ENCODE measurements at regions not wholly inside any gene's neighbourhood (a gene's known extent, or its start where the extent isn't known, plus 50 kb on each side); places are given as distances from the start of the nearest gene placed in this dataset.

DNA sequence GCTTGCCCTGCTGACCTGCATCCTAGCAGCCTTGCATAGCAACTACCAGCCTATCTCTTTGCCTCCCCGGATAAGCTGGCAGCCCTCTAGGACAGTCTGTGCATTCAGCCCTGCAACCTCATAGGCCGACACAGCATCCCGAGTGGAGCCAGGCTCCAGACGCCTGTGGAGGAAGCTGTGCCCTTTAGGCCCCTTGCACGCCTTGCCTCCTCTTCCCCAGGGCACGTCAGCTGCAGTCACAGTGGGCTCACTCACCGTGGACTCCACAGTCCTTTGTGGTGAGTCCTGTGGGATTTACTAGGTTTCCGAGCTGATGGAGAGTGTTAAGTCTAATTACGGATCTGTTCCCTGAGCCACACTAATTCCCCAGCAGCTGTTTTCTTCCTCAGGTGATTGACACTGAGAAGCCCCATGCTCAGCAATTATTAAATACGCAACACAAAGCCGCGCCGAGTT is 540.0 kb downstream of the TCERG1L start:
- no peak for DNase-seq

DNA sequence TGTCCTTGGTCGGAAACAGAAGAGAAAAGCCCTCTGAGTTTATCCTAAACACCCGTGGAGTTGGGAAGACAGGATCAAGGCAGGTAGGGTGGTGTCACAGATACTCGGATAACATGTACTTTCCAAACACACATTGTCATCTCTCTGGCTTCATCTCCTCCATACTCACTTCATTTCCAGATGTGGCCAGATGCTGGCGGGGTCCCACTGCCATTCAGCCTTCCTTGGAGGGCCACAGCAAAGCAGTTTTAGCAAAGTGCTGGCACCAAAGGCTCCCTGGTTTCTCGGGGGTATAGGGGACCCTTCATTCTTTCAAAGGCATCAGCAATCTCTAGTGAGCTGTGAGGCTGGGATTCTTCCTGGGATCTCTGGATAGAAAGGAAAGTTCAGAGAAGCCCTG is 539.5 kb downstream of the TCERG1L start:
- no peak for DNase-seq

DNA sequence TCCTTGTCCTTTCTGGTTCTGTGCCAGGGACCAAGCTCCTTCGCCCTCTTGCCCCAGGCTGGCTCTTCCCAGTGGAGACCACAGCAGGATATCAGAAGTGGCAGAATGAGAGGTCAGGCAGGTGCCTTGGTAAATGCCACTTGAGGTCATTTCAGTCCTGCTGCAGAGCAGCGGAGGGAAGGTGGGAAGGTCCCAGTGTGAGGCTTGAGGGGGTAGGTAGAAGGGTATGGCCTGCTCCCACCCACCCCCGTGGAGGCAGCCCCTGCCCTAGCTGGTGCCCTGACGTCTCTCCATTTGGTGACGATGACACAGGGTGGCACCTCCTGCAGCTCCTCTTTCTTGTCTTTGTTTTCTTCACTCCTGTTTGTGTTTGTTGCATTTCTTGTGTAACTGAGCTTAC is 538.8 kb downstream of the TCERG1L start:
- DNase-seq: no peak

DNA sequence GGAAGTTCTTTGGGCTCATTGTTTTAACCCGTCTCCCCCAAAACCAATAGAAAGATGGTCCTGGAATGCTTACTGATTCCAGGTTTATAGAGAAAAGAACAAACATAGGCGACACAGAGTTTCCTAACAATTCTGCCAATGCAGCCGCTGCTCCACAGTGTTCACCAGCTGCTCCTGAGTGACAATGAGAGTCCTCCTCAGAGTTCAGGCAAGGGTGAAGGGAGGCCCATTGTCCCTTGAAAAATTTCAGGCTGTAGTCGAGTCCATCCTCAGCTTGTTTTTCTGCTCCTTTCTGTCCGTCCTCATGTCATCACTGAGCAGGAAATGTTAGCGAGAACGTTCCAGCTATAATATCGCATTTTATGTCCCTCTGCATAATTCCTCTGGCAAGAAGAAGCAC is 537.6 kb downstream of the TCERG1L start:
- DNase-seq: no peak

DNA sequence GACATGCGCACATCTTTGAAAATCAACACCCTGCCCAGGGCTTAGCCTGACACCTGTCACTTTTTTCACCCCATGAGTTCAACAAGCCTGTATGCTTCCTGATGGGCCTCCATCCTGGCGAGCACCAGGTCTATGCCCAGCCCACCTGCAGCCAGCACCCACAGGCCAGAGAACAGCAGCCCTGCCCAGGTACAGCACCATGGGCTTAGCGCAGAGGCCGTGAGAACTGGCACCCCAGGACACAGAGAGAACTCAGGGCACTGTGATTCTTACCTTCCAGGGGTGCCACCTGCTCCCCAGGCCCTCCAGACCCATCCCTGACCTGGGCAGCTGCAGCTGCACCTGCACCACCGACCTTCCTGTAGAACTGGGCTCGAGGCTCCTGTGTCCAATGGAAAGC is 536.6 kb downstream of the TCERG1L start:
- no peak for DNase-seq

DNA sequence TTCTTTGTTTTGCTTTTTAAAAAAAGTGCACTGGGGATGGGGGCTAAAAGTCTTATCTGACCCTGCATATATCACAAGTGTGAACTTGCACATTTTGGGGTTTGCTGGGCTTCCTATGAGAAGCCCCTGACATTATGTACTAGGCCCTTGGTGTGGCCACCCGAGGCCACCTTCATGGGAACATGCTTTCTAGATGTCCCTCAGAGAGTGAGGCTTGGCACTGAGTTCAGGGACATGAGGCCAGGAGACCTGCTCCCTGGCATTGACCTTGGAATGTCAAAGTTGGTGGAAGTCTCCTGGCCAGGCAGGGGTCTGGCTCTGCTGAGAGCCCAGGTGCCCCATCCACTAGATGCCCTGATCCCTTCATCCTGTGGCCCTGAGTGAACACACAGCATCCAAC is 536.2 kb downstream of the TCERG1L start:
- DNase-seq: no peak

DNA sequence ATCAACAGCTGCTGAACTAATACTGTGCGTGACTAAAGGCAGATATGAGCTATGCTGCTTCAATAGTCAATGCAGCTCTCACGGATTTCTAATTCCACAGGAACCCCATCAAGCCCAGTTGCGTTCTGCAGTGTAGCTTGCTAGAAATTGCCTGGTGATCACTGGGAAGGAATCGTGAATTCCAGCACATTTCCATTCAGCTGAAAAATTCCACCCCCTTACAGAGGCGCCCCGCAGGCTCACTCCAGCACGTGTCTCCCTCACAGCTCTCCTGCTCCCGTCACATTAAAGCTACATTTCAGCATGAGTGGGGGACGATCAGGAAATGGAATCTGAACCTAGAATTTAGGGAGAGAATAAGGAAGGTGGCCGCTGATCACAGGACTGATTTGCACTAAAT is 534.8 kb downstream of the TCERG1L start:
- DNase-seq: no peak

DNA sequence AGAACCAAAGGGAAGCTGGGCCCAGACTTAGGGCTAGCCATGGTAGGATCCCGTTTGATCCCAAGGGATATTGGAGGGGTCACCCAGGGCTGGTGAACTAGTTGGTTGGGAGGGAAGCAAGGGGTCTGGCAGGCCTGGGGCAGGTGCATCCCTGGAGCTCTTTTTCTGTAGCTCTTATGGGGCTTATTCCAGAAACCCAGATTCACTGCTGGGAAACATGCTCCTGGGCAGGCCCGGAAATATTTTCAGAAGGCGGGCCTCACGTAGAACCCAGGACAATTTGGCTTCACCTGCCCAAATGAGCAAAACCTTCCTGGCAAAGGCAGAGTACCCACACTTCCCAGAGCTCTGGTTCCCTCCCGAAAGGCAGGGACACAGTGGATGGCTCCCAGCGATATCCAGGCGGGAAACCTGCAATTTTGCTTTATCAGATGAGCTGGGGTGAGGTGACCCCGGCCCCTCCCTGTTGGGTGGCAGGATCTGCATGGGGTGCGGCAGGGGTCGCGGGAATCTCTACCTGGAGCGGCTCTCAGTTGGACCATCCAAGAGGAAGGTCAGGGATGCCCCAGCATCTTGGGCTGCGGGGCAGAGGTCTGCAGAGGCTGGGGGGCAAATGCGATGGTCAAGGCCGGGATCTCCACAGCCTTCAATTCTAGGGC is 533.9 kb downstream of the TCERG1L start:
- DNase-seq: no peak

DNA sequence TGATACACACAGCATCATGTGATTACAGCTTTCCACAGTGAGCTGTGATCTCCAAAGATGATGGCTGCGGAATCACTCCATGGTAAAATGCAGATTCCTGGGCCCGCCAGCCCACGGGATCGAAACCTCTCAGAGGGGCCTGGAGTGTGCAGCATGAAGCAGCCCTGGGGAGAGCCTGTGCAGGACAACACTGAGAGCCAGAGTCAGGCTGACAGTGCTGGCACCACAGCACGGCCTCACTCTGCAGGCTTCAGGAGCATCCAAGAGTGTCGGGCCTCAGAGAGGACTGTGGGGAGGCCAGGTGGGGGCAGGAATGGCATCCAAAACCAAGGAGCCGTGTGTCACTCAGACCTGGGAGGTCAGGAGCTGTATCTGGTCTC is 533.4 kb downstream of the TCERG1L start:
- DNase-seq: no peak

DNA sequence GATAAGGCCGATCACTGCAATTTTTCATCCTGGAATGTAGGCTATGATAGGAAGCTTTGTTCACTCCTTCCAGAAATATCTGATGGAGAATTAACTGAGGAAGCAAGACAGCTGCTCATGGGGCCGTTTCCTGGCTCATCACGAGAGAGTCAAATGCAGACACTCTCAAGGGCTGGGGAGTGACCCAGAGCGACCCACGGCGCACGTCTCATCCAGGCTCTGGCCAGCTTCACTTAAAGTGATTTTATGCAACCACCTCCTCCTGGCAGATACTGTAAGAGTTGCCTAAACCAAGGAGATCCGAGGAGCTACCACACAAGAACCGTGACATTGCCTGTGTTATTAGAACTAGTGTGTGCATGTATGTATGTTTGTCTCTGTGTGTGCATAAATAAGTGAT is 530.8 kb downstream of the TCERG1L start:
- DNase-seq: no peak

DNA sequence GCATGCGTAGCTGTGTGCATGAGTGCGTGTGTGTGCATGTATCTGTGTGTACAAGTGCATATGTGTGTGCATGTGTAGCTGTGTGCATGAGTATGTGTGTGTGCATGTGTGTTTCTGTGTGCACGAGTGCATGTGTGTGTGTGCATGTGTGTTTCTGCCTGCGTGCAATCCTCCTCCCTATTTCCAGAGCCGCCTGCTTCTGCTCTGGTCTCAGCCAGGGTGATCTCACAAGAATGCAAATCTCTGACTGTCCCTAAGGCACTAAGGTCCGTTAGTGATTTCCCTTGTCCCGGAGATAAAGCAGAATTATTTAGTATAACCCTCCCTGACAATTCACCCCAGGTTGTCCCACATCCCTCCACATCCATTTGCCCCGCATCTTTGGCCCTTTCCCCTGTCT is 530.3 kb downstream of the TCERG1L start:
- no peak for DNase-seq

DNA sequence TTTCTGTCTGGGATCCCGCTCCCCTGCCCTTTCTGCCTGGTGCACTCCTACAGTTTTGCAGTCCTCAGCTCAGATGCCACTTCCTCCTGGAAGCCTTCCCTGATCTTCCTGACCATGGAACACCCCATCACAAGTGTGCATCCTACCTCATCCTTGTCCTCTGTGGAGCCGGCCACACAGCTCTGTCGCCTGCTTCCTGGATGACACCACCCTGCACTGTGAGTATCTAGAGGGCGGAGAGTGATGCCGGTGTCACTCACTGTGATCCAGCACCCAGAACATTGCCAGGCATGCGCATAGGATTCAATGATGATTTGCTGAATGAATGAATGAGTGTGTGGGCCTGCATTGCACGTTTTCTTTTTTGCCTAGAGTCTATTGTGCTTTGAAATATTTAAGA is 529.9 kb downstream of the TCERG1L start:
- no peak for DNase-seq

DNA sequence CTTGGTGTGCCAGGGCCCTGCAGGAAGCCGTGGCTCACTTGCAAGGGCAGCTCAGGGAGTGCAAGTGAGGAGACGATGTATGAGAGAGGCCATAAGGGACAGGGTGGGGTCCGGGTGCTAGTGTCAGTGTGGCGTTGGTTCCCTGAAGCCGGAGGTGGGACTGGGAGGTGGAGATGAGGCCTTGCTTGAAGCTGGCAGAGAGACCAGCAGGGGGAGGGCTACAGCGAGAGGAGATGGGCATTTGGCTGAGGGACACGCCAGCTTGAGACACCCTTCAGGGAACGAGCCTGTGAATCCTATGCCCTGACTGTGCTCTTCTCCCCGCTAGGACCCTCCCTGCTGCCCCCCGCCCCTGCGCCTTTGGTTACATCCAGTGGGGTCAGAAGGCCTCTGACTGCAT is 529.1 kb downstream of the TCERG1L start:
- no peak for DNase-seq

DNA sequence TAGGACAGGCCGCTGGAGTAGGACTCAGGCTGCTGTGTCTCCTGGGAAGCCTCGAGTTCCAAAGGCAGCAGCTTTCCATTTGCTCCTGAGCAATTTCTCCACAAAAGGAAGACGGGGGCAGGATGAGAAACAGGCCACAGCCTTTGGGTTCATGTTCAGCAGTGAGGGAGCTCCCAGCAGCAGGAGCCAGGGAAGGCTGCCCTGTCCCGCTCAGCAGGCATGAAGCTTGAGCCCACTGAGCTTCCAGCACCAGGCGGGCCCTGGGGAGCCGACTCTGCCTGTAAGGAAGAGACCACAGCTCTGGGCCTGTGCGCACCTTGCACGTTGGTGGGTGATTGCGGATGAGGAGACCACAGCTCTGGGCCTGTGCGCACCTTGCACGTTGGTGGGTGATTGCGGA is 527.2 kb downstream of the TCERG1L start:
- DNase-seq: no peak

DNA sequence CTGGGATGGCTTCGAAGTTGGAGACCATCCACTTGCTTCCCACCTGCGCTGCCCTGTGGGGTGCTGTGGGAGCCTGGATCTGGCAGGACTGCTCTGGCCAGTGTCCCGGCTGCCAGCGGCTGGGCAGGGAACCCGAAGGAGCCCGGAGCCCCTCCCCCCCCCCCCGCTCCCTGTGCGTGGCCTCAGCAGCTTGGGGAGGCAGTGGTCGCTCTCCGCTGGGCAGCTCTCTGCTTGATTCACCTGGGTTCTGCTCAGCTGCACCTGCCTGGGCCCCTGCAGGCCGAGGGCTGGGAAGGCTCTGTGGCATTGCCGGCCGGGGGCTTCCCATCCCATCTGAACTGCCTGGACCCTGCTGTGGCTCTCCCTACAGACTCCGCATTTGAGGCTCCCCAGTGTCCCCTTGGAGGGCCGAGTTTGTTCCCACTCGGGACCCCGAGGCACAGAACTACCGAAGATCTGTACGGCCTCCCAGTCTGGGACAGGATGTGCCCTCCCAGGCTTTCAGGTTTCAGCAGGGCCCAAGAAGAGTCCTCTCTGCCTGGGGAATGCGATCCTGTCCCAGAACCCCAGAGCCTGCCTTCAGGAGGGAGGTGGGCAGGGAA is 525.1 kb downstream of the TCERG1L start:
- DNase-seq: no peak

DNA sequence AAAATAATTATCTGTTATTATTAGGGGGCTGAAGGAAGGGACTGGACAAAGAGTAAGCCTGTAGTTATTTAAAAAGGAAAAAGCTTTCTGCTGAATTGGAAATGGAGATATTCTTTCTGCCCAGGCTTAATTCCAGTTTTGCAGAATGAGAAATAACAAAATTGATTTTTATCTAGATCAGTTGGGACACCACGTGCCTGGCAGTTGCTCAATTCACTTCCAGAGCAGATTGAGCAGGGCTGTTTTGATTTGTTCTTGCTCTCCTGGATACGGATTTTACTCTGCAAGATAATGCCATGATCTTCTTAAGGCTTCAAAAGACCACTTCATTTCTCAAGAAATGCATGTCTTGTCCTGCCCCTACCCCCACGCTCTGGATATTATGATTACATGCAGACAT is 524.3 kb downstream of the TCERG1L start:
- DNase-seq: no peak

DNA sequence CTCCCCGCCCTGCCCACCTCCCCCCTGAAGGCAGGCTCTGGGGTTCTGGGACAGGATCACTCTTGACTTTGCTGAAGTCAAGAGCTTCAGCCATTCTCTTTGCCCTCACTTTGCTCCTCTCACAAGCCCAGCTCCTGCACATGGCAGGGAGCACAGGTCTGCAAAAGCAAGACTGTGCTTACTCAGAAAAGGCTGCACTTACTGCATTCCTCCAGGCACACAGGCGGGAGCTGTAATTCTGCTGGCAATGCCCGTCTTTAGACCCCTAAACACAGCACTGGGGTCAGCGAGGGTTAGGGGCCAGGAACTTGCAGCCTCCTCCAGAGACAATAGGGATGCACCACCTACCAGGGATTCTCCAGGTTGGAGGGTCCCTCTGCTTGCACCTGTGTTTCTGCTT is 523.7 kb downstream of the TCERG1L start:
- no peak for DNase-seq

DNA sequence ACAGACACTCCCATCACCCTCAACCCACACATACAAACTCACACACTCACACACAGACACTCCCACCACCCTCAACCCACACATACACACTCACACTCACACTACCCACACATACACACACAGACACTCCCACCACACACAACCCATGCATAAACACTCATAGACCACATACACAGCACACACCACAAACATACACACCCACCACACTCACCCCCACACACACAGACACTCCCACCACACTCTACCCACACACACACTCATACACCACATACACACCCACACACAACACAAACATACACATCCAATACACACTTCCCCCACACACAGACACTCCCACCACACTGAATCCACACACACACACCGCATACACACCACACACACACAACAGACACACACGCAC is 521.2 kb downstream of the TCERG1L start:
- no peak for DNase-seq

DNA sequence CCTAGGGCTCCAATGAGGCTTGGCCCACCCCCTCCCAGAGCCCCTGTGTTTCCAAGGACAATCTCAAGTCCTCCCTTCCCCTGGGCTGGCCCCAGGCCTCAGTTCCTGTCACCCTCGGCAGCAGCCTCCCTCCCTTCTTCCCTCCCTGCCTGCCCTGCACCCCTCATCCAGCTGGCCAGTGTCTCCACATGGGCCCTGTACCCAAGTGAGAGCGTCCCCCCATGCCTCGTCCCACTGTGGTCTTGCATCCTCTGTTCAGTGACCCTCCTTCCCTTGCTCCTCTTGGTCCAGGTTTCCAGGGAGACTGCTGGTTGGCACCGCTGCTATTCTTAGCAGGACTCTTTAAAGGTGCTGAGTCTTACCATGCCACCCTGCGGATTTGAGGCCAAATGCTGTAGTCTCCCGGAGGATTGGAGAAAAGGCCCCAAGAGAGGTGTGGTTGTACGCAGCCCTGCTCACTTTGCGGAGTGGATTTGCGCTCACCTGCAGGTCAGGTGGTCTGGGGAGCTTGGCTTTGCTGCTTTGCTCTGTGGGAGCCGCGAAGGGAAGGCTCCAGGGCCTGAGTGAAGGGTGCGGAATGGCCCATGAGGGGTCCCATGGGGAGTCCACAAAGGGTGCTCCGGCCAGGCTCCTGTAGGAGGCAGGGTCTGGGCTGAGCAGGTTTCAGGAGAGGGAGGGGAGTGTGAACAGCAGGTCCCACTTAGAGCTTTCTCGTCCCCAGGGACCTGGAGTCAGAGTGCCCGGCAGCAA is 519.2 kb downstream of the TCERG1L start:
- no peak for DNase-seq

DNA sequence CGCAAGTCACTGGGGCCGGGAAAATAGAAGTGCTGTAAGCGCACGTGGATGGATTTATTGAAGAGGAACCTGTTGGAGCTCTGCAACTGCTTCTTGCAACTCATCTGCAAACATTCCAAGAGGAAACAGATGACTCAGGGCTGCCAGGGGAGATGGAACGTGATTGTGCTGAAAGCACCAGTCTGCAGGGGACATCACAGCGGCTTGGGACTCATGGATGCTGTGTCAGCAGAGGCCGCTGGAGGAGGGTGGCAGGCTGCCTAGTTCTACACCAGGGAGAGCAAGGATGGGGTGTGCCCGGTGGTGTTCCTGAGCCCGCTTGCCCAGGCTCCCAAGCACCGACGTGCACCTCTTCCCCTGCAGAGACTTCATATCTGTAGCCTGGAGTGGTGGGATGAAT is 515.7 kb downstream of the TCERG1L start:
- no peak for DNase-seq

DNA sequence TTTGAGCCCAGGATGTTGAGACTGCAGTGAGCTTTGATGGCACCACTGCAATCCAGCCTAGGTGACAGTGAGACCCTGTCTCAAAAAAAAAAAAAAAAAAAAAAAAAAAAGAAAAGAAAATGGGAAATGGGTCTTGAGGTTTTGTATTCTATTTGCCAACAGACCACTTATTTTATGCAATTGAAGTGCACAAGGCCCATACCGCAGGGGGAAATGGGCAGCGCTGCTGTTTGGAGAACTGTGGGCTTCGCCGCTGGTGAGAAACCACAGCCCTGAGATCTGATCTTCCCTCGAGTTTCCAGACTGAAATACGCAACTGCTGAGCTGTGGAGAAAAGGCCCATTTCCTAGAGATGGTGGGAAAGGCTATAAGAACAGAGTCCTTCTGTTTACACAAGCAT is 512.0 kb downstream of the TCERG1L start:
- no peak for DNase-seq

DNA sequence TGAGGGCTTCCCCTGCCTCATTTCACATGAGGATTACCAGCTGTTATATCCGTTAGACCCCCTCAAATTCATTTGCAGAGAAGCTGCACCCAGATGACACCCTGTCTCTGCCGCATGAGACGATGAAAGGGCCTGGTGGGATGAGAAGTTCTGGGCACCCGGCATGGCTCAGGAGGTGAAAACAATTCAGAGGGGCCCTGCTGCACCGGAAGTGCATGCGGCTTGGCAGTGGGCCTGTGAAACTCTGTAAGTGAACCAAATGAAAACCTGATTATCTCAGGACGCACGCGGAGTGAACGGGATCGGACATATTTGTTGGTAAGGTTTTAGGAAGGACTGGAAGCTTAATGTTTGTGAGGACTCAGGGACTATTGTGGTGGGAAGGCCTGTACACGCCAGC is 511.2 kb downstream of the TCERG1L start:
- DNase-seq: no peak

DNA sequence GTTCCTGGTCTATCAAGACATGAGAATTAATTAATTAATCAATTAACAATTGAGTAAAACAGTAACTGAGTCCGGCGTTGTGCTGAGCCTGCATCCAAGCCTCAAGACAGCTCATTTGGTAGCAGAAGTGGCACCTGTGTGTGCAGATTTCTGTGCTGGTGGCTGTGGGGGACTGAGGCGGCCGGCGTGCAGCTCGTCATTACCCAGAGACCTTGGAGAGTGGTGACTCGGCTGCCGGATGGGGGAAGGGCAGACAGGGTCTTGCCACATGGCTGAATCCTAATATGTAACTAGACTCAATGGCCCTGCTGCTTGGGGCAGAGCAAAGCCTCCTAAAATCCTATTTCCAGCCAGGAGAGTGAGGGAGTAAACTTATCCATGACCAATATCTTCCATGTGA is 510.2 kb downstream of the TCERG1L start:
- DNase-seq: no peak

DNA sequence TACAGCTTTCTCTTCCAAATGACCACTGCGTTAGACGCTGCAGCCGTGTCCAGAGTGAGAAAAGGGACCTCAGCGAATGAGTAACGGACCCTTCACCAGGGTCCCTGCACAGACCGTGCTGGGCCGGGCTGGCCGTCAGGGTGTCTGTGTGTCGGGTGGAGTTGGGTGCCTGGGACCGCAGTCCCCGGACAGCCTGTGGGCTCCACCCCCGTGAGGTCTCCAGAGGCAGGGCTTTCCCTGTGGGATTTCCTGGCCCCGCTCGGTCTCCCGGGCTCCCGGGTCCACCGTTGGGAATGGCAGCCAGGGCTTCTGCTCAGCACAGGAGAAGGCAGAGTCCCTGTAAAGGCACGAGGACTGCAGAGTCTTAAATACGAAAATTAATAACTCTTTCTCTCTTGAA is 509.7 kb downstream of the TCERG1L start:
- no peak for DNase-seq

Data from occipital lobe (tissue), 1 donor.